PFSK-1 (cell line): ENCODE measurements at regions not wholly inside any gene's neighbourhood (a gene's known extent, or its start where the extent isn't known, plus 50 kb on each side); places are given as distances from the start of the nearest gene placed in this dataset.

ENCODE experiments used
- FOXP2 ChIP-seq: optimal IDR thresholded peaks from 2 replicates; pipeline ENCODE3; 2011; ENCODE audit warnings: borderline replicate concordance, control low read depth, inconsistent platforms; ENCODE audit not compliant: insufficient read depth; ENCODE audit errors: extremely low read length, extremely low read depth
- POLR2AphosphoS5 ChIP-seq: IDR thresholded peaks from 2 replicates; pipeline ENCODE4 v1.6.1; 2012; ENCODE audit warnings: low read depth, mild to moderate bottlenecking, control low read depth, low read length, moderate library complexity
- REST ChIP-seq, 2 experiments: IDR thresholded peaks; 2 replicates each; pipeline versions ENCODE4 v1.6.1 to v1.8.0; 2011 to 2012; ENCODE audit warnings: low read depth in 2 of 2, low read length in 2 of 2, control low read depth in 1 of 2, inconsistent platforms in 1 of 2, mild to moderate bottlenecking in 1 of 2, moderate library complexity in 1 of 2; ENCODE audit not compliant: insufficient read depth in 1 of 2
- SIN3A ChIP-seq: IDR thresholded peaks from 2 replicates; pipeline ENCODE4 v1.6.1; 2012; ENCODE audit warnings: mild to moderate bottlenecking, low read length, moderate library complexity, borderline replicate concordance; ENCODE audit not compliant: insufficient read depth
- TAF1 ChIP-seq: IDR thresholded peaks from 2 replicates; pipeline ENCODE4 v1.6.1; 2012; ENCODE audit warnings: low read length, control low read depth, borderline replicate concordance; ENCODE audit not compliant: insufficient read depth

- TF ChIP-seq REST (IDR thresholded peaks at IDR 0.05; ENCODE audit: insufficient read depth in 1 of 2, low read depth in 2 of 2, low read length in 2 of 2) (no peak), POLR2AphosphoS5 (no peak), FOXP2 (no peak), TAF1 (no peak), SIN3A (no peak)
These were observed 91.7 kb upstream of the IL6 start for GRCh38 chr7:22635349-22635748.

- no peak for TF ChIP-seq SIN3A
- no peak for TF ChIP-seq POLR2AphosphoS5
- TF ChIP-seq REST (IDR thresholded peaks at IDR 0.05; ENCODE audit: insufficient read depth in 1 of 2, low read depth in 2 of 2, low read length in 2 of 2), result no peak
- TF ChIP-seq TAF1, result no peak
- TF ChIP-seq FOXP2, result no peak
These were observed 93.0 kb upstream of the IL6 start for GRCh38 chr7:22633954-22634474.

- TF ChIP-seq POLR2AphosphoS5 (no peak), TAF1 (no peak), SIN3A (no peak), FOXP2 (no peak), REST (IDR thresholded peaks at IDR 0.05; ENCODE audit: insufficient read depth in 1 of 2, low read depth in 2 of 2, low read length in 2 of 2) (no peak)
These were observed 93.6 kb upstream of the IL6 start for GRCh38 chr7:22633286-22633953.

- no peak for TF ChIP-seq REST (IDR thresholded peaks at IDR 0.05; ENCODE audit: insufficient read depth in 1 of 2, low read depth in 2 of 2, low read length in 2 of 2)
- TF ChIP-seq POLR2AphosphoS5, result no peak
- TF ChIP-seq SIN3A, result no peak
- TF ChIP-seq FOXP2, result no peak
- no peak for TF ChIP-seq TAF1
These were observed 94.3 kb upstream of the IL6 start for GRCh38 chr7:22632674-22633073.
